ENCODE measurements at regions not wholly inside any gene's neighbourhood (a gene's known extent, or its start where the extent isn't known, plus 50 kb on each side); places are given as distances from the start of the nearest gene placed in this dataset.

- Mint-ChIP-seq H3K4me3 (no peak overlapping the region), H3K27me3 (ENCODE audit: insufficient read depth, low read depth) (no peaks in the 10 kb centered on the region), H3K4me1 (peaks cover 23% of the 10 kb centered on the region), H3K36me3 (no peaks in the 10 kb centered on the region), H3K9me3 (peaks cover 2% of the 10 kb centered on the region), H3K27ac (peak overlapping the region; percentile 48)
- peak overlapping the region; percentile 46 for H3K4me2 ChIP-seq
- H3K27ac ChIP-seq, result no peak overlapping the region
- no peaks in the 10 kb centered on the region for H3K9me3 ChIP-seq (ENCODE audit: low read depth)
- no peak overlapping the region for H3K9ac ChIP-seq
- peak; percentile 15 for DNase-seq (ENCODE audit: low spot score)
- H3K4me3 ChIP-seq, result no peak overlapping the region
- H3K27me3 ChIP-seq, result no peaks in the 10 kb centered on the region
- no peaks in the 10 kb centered on the region for H3K36me3 ChIP-seq
- no peak for TF ChIP-seq EZH2 (IDR thresholded peaks at IDR 0.05)
- TF ChIP-seq CTCF (IDR thresholded peaks at IDR 0.05), result peak; percentile 33
- TF ChIP-seq EZH2phosphoT487 (IDR thresholded peaks at IDR 0.05), result peak; percentile 35
- H2AFZ ChIP-seq (replicated peaks), result peak overlapping the region; percentile 64
- no peaks in the 10 kb centered on the region for H3K79me2 ChIP-seq (ENCODE audit: low read depth)
- H3K4me1 ChIP-seq, result peaks cover 14% of the 10 kb centered on the region
- H3F3A ChIP-seq (ENCODE audit: low read depth), result no peaks in the 10 kb centered on the region
- H4K20me1 ChIP-seq (ENCODE audit: low read depth), result no peaks in the 10 kb centered on the region
Observed at GRCh38 chr9:106111039-106111730, 416.8 kb downstream of the TMEM38B start.

GRCh38 chr9:106112935-106113334, 418.6 kb downstream of the TMEM38B start:
- H3K36me3 ChIP-seq, result no peaks in the 10 kb centered on the region
- H3K4me2 ChIP-seq, result no peak overlapping the region
- H3K9me3 ChIP-seq (ENCODE audit: low read depth), result no peaks in the 10 kb centered on the region
- H3K4me1 Mint-ChIP-seq, result peaks cover 23% of the 10 kb centered on the region
- peaks cover 14% of the 10 kb centered on the region for H3K4me1 ChIP-seq
- no peak overlapping the region for H3K27ac Mint-ChIP-seq
- H3K79me2 ChIP-seq (ENCODE audit: low read depth), result no peaks in the 10 kb centered on the region
- no peak for TF ChIP-seq CTCF (IDR thresholded peaks at IDR 0.05)
- no peak for TF ChIP-seq EZH2 (IDR thresholded peaks at IDR 0.05)
- no peak for TF ChIP-seq EZH2phosphoT487 (IDR thresholded peaks at IDR 0.05)
- no peaks in the 10 kb centered on the region for H3K27me3 ChIP-seq
- H3K4me3 ChIP-seq, result no peak overlapping the region
- no peaks in the 10 kb centered on the region for H3F3A ChIP-seq (ENCODE audit: low read depth)
- H2AFZ ChIP-seq (replicated peaks), result no peak overlapping the region
- no peak overlapping the region for H3K4me3 Mint-ChIP-seq
- no peak for DNase-seq (ENCODE audit: low spot score)
- no peaks in the 10 kb centered on the region for H3K9me3 Mint-ChIP-seq
- H3K27ac ChIP-seq, result no peak overlapping the region
- no peaks in the 10 kb centered on the region for H3K36me3 Mint-ChIP-seq
- no peaks in the 10 kb centered on the region for H4K20me1 ChIP-seq (ENCODE audit: low read depth)
- H3K27me3 Mint-ChIP-seq (ENCODE audit: insufficient read depth, low read depth), result no peaks in the 10 kb centered on the region
- H3K9ac ChIP-seq, result no peak overlapping the region

GRCh38 chr9:106119176-106119575, 424.8 kb downstream of the TMEM38B start:
- Mint-ChIP-seq H3K27me3 (ENCODE audit: insufficient read depth, low read depth) (no peaks in the 10 kb centered on the region), H3K4me3 (no peak overlapping the region), H3K27ac (no peak overlapping the region), H3K4me1 (peaks cover 3% of the 10 kb centered on the region), H3K36me3 (no peaks in the 10 kb centered on the region), H3K9me3 (no peaks in the 10 kb centered on the region)
- no peak for DNase-seq (ENCODE audit: low spot score)
- no peak overlapping the region for H2AFZ ChIP-seq (replicated peaks)
- no peak overlapping the region for H3K9ac ChIP-seq
- no peak overlapping the region for H3K4me3 ChIP-seq
- H3K4me2 ChIP-seq, result no peak overlapping the region
- no peak for TF ChIP-seq EZH2 (IDR thresholded peaks at IDR 0.05)
- no peak for TF ChIP-seq CTCF (IDR thresholded peaks at IDR 0.05)
- no peak for TF ChIP-seq EZH2phosphoT487 (IDR thresholded peaks at IDR 0.05)
- H3K4me1 ChIP-seq, result no peaks in the 10 kb centered on the region
- no peaks in the 10 kb centered on the region for H3K79me2 ChIP-seq (ENCODE audit: low read depth)
- no peaks in the 10 kb centered on the region for H3K9me3 ChIP-seq (ENCODE audit: low read depth)
- no peak overlapping the region for H3K27ac ChIP-seq
- no peaks in the 10 kb centered on the region for H3K27me3 ChIP-seq
- H3K36me3 ChIP-seq, result no peaks in the 10 kb centered on the region
- no peaks in the 10 kb centered on the region for H3F3A ChIP-seq (ENCODE audit: low read depth)
- H4K20me1 ChIP-seq (ENCODE audit: low read depth), result no peaks in the 10 kb centered on the region

Measured in neural progenitor cell (in vitro differentiated cells).